Renal pelvis (tissue), 1 donor: ENCODE measurements at regions not wholly inside any gene's neighbourhood (a gene's known extent, or its start where the extent isn't known, plus 50 kb on each side); places are given as distances from the start of the nearest gene placed in this dataset.
"Not testable (repeated sequence)": the region's sequence is repeated elsewhere in the genome, so short reads cannot be mapped to it uniquely, and the experiment has no call there.

Experiments
- DNase-seq: peaks from one replicate; pipeline ENCODE4 v3.0.0-alpha.2; 2013

DNA sequence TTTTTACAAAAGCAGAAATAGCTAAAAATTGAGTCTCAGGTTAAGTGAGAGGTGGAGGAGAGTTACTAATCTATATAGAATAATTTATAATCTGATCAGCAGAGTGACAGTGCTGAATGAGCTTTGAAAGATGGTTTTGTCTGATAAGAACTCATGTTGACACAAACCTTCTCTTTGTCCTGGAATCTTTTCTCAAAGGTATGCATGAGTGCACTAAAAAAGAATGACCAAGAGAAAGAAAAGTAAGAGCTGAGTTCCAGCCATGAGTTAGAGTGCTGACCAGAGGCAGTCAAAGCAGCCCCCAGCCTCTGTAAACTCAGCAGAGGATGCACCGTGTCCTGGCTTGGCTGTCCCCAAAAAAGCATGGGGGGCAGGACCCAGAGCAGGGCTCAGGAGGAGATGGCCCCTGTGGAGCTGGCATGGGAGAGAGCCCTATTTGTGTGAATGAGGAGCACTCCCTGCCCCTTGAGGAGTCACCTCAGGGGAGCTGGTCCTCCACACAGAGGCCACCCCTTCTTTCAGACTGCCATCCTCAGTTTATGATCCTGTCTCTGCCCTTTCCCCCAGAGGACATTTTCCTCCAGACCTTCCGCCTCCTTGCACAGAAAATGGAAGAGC lies 129.8 kb downstream of the SEC23A start:
- DNase-seq, result no peak

DNA sequence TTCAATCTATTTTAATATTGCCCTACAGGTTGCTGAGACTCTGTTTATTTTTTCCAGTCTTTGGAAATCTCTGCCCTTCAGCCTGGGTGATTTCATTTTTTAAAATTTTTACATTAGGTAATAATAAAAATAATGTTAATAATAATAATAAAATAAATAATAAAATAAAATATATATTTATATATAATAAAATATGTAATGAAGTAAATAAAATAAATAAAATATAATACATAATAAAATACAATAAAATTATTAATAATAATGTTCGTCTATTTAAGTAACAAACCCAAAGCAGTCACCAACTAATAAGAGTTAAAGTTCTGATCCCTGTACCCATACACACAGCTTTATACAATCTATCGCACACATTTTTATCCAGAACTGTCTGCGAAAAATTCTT lies 130.5 kb downstream of the SEC23A start:
- DNase-seq, result no peak

DNA sequence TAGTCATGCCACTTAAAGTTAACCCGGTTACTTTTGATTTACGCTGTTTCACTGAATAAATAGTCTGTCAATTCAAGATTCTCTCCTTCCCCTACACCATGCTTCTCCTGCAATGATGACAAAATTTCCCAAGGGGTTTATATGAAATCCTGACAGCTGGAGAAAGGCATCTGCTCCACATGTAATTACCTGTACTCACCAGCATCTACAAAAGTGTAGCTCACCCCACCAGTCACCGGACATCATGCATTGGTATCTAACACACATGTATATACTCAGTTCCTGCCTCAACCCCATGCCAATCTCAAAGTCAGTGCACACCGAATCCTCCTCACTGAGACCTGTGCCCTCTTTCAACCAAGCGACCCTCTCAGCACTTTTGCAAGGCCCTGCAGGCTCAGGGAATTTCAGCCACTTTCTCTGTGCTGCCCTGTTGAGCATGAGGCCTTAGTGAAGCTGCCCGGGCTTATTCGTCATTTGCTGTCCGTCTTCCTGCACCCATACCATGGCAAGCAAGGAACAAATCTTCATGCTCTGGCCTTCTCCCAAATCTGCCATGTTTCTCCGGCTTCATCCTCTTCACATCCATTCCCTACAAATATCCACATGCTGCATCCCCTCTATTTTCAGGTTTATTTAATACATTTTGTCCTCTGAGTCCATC lies 131.6 kb downstream of the SEC23A start:
- no peak for DNase-seq

DNA sequence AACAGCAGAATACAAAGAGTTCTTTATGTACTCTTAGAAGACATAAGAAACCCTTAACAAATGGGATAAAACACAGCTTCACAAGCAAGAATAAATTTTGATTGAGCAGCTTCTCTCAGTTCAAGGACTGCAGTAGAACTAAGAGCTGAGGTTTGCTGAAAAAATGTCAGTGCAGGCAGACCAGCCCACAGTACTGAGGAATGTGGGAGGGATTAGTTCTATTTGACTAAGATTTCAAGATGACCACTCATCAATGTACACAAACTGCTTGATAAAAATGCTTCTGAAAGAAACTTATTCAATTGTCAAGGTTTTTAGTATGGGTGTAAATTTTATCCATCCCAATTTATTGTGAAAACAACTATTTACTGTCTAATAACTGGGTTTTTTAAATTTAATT lies 138.4 kb downstream of the SEC23A start:
- DNase-seq, result peak; percentile 40

DNA sequence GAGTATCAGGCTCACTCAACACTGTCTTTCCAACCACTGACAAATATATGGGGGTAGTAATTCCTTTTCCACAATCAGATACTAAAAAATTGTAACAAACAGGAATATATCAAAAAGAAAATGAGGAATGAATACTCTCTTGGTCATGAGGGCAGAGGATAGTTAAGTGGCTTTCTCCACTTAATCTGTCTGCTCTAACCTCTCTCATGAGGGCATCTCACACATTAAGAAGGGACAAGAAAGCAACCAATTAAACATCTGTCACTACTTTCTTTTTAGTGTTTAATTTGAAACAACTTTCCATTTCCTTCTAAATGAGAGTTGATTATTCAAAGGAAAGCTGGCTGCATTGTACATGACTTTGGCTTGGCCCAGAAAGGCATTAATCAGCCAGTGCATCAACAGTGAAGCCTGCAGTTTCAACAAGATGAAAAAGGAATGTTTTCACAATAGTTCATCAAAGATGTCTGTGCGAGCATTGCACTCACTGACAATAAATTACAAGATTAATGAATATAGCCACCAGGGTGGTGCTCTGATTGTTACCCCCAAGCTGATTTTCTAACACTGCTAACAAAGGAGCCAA lies 142.0 kb downstream of the SEC23A start:
- DNase-seq, result no peak

DNA sequence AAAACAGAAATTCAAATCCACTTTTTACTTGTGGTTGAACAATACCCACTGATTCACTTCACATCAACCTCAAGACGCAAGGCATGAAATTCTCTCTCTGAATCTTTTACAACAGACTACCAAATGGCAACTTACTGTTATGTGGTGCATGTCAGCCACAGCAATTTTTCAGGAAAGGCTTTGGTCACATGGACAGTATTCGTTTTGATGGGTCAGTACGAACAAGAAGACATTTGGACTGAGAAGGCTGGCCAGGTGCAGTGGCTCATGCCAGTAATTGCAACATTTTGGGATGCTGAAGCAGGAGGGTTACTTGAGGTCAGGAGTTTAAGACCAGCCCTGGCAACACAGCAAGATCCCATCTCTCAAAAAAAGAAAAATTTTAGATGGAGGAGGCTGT lies 144.0 kb downstream of the SEC23A start:
- no peak for DNase-seq

DNA sequence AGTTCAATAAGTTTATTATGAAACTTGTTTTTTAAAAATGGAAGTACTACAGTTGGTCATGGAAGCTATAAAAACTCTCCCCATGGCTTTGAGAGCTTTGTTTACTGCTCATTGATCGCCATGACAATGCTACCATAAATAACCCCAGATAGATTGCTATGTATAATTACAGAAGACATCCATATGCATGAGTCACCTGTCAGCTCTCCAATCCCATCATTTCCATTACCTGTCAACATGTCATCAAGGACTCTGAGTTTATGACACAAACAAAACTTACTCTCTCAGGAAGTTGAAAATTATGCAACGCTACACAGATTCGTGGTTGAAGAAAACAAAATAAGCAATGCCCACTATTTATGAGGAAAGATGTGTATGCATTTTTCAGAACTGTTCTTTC lies 144.4 kb downstream of the SEC23A start:
- DNase-seq, result no peak

DNA sequence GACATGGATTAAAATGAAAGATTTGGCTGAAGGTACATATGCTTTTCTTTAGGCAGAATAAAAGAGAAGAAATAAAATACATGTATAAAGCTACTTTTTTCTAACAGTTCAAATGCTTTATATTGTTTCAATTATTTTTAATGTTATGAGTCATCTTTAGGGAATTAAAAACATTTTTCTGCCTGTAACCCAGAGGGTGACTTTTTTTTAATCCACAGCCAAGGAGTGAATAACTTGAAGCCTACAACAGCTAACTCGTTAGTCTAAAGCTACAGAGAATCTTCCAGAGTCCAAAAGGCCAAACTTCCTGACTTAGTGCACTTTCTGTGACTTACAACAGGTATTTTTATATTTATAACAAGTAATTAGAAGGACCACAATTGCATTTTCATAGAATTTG lies 151.6 kb downstream of the SEC23A start:
- DNase-seq, result no peak

DNA sequence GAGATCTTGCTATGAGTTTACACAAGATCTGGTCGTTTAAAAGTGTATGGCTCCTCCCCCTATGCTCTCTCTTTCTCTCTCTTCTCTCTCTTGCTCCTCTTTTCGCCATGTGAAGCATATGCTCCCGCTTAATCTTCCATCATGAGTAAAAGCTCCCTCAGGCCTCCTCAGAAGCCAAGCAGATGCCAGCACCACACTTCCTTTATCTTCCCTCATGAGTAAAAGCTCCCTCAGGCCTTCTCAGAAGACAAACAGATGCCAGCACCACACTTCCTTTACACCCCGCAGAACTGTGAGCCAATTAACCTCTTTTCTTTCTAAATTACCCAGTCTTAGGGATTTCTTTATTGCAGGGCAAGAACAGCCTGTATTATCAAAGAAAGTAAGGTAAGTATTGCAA lies 152.4 kb downstream of the SEC23A start:
- no peak for DNase-seq

DNA sequence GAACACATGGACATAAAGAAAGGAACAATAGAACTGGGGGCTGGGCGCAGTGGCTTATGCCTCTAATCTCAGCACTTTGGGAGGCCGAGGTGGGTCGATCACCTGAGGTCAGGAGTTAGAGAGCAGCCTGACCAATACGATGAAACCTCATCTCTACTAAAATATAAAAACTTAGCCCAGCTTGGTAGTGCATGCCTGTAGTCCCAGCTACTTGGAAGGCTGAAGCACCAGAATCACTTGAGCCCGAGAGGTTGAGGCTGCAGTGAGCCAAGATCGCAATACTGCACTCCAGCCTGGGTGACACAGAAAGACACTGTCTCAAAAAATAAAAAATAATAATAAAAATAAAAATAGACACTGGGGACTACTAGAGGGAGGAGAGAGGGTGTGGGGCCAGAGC lies 154.5 kb downstream of the SEC23A start:
- no peak for DNase-seq

DNA sequence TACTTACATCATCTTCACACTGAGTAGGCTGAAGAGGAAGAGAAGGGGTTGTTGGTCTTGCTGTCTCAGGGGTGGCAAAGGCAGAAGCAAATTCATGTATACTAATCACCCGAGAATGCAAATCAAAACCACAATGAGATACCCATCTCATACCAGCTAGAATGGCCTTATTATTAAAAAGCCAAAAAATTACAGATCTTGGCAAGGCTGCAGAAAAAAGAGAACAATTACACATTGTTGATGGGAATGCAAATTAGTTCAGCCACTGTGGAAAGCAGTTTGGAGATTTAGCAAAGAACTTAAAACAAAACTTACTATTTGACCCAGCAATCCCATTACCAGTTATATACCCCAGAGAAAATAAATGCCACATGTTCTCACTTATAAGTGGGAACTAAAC lies 154.9 kb downstream of the SEC23A start:
- no peak for DNase-seq

DNA sequence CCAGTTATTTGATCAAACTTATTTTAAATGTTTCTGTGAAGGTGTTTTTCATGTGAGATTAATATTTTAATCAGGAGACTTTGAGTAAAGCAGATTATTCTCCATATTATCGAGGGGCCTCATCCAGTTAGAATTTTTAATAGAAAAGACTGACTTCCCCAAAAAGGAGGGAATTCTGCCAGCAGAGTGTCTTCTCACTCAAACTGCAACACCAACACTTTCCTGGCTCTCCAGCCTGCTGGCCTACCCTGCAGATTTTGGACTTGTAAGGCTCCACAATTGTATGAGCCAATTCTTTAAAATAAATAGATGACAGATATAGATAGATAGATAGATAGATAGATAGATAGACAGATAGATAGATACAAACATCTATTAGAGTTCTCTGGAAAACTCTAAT lies 155.7 kb downstream of the SEC23A start:
- DNase-seq, result no peak

DNA sequence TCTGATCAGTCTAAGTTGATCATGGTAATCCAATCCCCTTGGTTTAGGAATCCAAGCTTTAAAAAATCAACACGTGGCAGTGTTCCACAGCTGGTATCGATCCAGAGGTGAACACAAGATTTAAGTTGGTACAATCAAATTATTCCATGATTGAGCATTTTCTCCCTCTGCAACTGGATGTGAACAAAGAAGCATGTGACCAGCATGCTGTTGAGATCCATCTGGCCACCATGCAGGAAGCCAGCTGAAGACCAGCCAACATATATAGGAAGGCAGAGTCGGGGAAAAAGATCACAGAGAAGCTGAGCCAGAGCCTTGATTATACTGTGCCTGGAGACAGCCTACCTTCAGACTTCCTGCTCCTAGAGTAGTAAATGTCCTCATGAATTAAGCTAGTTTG lies 158.3 kb downstream of the SEC23A start:
- DNase-seq, result no peak

DNA sequence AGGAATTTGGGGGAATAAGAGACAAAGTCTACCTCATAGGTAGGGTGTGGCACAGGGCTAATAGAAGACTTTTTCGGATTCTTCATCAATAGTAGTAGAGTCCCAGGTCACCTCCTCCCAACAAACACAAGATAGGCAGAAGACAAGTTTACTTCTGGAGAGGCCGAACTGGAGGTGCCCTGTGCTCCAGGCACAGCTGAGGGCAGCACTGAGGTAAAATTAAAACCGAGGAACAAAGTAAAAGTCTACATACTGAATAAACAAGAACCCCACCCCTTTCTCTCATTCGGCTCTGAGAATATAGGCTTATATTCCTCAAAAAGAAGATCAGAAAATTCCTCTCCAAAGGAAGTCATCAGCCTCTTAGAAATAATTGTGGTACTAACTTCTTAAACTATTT lies 161.5 kb downstream of the SEC23A start:
- no peak for DNase-seq

DNA sequence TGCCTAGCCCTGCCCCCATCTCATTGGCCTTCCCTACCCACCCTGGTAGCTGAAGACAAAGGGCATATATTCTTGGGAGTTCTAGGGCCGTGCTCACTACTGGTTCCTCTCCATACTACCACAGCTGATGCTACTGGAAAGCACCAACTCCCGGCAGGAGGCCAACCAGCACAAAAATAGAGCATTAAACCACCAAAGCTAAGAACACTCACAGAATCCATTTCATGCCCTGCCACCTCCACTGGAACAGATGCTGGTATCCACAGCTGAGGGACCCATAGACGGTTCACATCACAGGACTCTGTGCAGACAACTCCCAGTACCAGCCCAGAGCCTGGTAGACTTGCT lies 170.4 kb downstream of the SEC23A start:
- not testable (repeated sequence) for DNase-seq

DNA sequence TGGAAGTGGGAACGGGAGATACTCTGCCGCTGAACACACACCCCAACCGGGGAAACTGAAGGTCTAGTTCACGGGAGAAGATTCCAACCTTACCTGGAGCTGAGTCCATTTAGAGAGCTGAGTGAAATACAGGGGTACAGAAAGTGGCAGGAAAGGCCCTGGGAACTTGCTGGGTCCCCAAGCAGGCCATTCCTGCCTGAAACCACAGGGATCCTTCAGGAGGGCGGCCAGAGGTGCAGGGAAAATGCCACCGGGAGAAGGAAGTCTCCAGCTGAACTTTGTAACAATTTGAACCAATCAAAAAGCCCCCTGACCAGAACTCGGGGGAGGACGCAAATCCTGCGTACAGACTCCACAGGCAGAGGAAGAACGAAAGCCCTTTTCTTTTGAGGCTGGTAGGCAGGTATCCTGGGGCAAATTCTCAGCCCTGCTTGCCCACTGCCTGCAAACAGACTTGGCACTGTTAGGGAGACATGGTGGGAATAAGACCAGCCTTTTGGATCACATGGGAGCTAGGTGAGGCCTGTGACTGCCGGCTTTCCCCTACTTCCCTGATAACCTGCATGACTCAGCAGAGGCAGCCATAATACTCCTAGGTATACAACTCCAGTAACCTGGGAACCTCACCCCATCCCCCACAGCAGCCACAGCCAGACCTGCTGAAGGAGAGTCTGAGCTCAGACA lies 170.9 kb downstream of the SEC23A start:
- DNase-seq, result no peak

DNA sequence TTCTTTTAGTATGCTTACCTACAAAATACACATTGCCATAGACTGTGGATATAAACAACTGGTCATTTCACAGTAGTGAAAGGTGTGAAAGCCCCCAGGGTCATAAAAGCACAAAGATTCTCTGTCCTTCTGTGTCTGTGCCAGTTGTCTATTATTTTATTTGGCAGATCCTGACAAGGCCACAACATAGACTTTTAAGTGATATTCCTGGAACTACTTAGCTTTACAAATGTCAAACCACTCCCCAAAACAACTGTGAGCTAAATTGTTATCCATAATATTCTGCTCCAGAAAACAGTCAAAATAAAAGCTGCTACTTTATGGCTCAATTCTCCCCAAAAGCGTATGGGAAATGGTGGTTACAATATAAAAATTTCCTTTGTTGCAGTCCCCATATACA lies 172.1 kb downstream of the SEC23A start:
- DNase-seq, result no peak

DNA sequence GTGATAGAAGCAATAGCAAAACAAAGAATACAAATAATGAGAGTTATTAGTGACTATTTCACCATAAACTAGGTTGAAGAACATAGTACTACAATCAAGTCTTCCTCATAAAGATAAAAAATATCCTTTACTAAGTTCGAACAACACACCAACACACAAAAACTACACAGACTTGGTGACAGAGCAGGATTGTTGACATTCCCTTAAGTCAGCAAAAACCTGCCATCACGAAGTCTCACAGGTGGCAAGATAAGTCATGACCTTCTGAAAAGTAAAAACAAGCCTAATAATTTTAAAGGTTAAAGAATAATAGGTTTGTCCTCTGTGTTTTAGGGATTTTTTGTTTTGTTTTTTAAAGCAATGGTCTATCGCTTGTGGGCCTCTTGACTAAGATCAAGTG lies 173.0 kb downstream of the SEC23A start:
- no peak for DNase-seq

DNA sequence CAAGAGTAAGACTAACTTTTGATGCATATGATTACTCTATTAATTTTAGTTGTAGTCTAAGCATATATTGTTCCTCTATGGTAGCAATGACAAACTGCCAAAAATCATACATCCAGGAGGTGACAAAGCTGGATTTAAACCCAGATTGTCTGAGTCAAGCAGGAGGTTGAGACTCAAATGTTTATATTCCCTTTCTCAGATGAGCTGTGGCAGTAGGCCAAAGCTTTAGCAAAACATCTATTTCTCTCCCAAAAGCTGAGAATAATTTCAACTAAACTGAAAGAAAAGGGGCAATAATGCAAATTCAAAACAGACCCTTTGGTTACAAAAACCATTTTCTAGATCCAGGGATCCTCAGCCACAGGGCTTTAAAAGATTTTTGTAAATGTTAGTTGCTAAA lies 173.6 kb downstream of the SEC23A start:
- DNase-seq, result no peak

DNA sequence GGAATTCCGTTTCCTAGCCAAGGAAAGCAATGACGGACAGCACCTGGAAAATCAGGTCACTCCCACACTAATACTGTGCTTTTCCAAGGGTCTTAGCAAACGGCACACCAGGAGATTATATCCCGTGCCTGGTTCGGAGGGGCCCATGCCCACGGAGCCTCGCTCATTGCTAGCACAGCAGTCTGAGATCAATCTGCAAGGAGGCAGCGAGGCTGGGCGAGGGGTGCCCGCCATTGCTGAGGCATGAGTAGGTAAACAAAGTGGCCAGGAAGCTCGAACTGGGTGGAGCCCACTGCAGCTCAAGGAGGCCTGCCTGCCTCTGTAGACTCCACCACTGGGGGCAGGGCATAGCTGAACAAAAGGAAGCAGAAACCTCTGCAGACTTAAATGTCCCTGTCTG lies 181.1 kb downstream of the SEC23A start:
- not testable (repeated sequence) for DNase-seq

DNA sequence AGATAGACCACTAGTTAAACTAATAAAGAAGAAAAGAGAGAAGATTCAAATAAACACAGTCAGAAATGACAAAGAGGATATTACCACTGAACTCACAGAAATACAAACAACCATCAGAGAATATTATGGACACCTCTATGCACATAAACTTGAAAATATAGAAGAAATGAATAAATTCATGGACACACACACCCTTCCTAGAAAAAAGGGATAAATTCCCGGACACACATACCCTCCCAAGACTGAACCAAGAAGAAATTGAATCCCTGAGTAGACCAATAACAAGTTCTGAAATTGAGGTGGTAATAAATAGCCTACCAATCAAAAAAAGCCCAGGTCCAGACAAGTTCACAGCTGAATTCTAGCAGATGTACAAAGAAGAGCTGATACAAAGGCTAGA lies 187.9 kb downstream of the SEC23A start:
- no peak for DNase-seq

DNA sequence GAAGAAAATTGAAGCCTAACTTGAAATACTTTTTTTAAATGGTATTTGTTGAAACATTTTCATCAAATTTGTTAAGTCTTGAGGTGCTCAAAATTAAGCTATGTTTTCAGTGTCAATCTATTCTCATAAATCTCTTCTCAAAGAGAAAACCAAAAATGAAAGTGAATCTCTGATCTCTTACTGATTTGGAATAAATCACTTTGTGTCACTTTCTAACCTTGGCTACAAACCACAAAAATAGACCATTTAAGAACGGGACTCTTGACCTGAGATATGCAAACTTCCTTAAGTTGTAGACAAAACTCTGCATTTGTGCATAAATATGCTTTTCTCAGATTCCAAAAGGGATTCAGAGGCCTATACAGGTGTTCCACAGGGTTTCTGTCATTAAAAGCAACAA lies 192.9 kb downstream of the SEC23A start:
- DNase-seq, result no peak

DNA sequence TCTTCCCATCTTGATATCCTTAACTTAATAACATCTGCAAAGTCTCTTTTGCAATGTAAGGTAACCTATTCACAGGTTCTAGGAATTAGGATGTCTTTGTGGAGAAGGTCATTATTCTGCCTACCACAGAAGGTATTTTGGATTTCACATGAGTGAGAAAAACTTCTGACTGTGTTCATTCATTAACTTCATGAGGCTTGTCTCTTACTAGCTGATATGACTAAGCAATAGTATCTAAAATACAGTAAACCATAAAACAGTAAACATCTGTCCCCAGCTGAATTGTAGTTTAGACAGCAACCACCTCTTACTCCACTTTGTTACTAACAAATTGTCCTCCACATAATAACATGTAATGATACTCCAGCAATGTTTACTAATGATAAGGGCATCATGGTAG lies 198.1 kb downstream of the SEC23A start:
- no peak for DNase-seq
